NCI-H1048 (cell line): ENCODE measurements at regions not wholly inside any gene's neighbourhood (a gene's known extent, or its start where the extent isn't known, plus 50 kb on each side); places are given as distances from the start of the nearest gene placed in this dataset.
"Not testable (repeated sequence)": the region's sequence is repeated elsewhere in the genome, so short reads cannot be mapped to it uniquely, and the experiment has no call there.

ENCODE experiments used
- DNase-seq: peaks from one replicate; lab custom pipeline; 2025; lab: John Stamatoyannopoulos, UW

GRCh38 chr6:9192405-9192909 is 757.1 kb upstream of the SLC35B3 start:
- DNase-seq, result no peak

GRCh38 chr6:9186148-9186547 is 750.8 kb upstream of the SLC35B3 start:
- no peak for DNase-seq

GRCh38 chr6:9178071-9178470 is 742.7 kb upstream of the SLC35B3 start:
- DNase-seq, result no peak

- DNase-seq, result no peak
Observed at GRCh38 chr6:9173229-9173628, 737.9 kb upstream of the SLC35B3 start.

- DNase-seq, result no peak
Observed at GRCh38 chr6:9172096-9172495, 736.8 kb upstream of the SLC35B3 start.

GRCh38 chr6:9168669-9169068 is 733.3 kb upstream of the SLC35B3 start:
- no peak for DNase-seq

GRCh38 chr6:9161731-9162130 is 726.4 kb upstream of the SLC35B3 start:
- no peak for DNase-seq

- DNase-seq, result no peak
Observed at GRCh38 chr6:9159051-9159450, 723.7 kb upstream of the SLC35B3 start.

GRCh38 chr6:9155836-9156235 is 720.5 kb upstream of the SLC35B3 start:
- DNase-seq, result no peak

- DNase-seq, result no peak
Observed at GRCh38 chr6:9143140-9143539, 707.8 kb upstream of the SLC35B3 start.

- DNase-seq, result no peak
Observed at GRCh38 chr6:9140951-9141460, 705.7 kb upstream of the SLC35B3 start.

GRCh38 chr6:9140172-9140571 is 704.8 kb upstream of the SLC35B3 start:
- no peak for DNase-seq

- DNase-seq, result no peak
Observed at GRCh38 chr6:9139746-9140145, 704.4 kb upstream of the SLC35B3 start.

GRCh38 chr6:9138936-9139335 is 703.6 kb upstream of the SLC35B3 start:
- DNase-seq, result no peak

GRCh38 chr6:9136141-9136822 is 700.9 kb upstream of the SLC35B3 start:
- DNase-seq, result no peak

GRCh38 chr6:9131616-9132015 is 696.3 kb upstream of the SLC35B3 start:
- DNase-seq, result no peak

GRCh38 chr6:9131201-9131600 is 695.9 kb upstream of the SLC35B3 start:
- DNase-seq, result no peak

GRCh38 chr6:9128970-9129369 is 693.6 kb upstream of the SLC35B3 start:
- no peak for DNase-seq

GRCh38 chr6:9126878-9127560 is 691.7 kb upstream of the SLC35B3 start:
- DNase-seq, result no peak

- not testable (repeated sequence) for DNase-seq
Observed at GRCh38 chr6:9126034-9126433, 690.7 kb upstream of the SLC35B3 start.

- no peak for DNase-seq
Observed at GRCh38 chr6:9121549-9121948, 686.2 kb upstream of the SLC35B3 start.

- no peak for DNase-seq
Observed at GRCh38 chr6:9116026-9116425, 680.7 kb upstream of the SLC35B3 start.

GRCh38 chr6:9112544-9112943 is 677.2 kb upstream of the SLC35B3 start:
- no peak for DNase-seq
